Hematopoietic multipotent progenitor cell treated with erythropoietin and hydrocortisone succinate and interleukin-3 and kit ligand, for 8 days (in vitro differentiated cells): ENCODE measurements at regions not wholly inside any gene's neighbourhood (a gene's known extent, or its start where the extent isn't known, plus 50 kb on each side); places are given as distances from the start of the nearest gene placed in this dataset.

Experiments
- DNase-seq: peaks from one replicate; pipeline ENCODE4 v3.0.0-alpha.2; 2015

GRCh38 chr15:29490747-29491471 lies 221.3 kb upstream of the NSMCE3 start:
- DNase-seq, result no peak

- DNase-seq, result no peak
Observed at GRCh38 chr15:29480949-29481348, 211.3 kb upstream of the NSMCE3 start.

- no peak for DNase-seq
Observed at GRCh38 chr15:29480278-29480677, 210.7 kb upstream of the NSMCE3 start.

GRCh38 chr15:29477256-29477655 lies 207.6 kb upstream of the NSMCE3 start:
- DNase-seq, result no peak

- no peak for DNase-seq
Observed at GRCh38 chr15:29476503-29477080, 207.0 kb upstream of the NSMCE3 start.

GRCh38 chr15:29475096-29475495 lies 205.5 kb upstream of the NSMCE3 start:
- no peak for DNase-seq

- DNase-seq, result no peak
Observed at GRCh38 chr15:29473621-29474105, 204.0 kb upstream of the NSMCE3 start.

GRCh38 chr15:29472901-29473445 lies 203.4 kb upstream of the NSMCE3 start:
- no peak for DNase-seq

- DNase-seq, result no peak
Observed at GRCh38 chr15:29471757-29472156, 202.1 kb upstream of the NSMCE3 start.

- DNase-seq, result no peak
Observed at GRCh38 chr15:29471306-29471705, 201.7 kb upstream of the NSMCE3 start.

GRCh38 chr15:29470794-29471193 lies 201.2 kb upstream of the NSMCE3 start:
- DNase-seq, result no peak

- DNase-seq, result no peak
Observed at GRCh38 chr15:29470311-29470710, 200.7 kb upstream of the NSMCE3 start.

GRCh38 chr15:29468899-29469298 lies 199.3 kb upstream of the NSMCE3 start:
- no peak for DNase-seq

GRCh38 chr15:29467091-29467490 lies 197.5 kb upstream of the NSMCE3 start:
- no peak for DNase-seq

GRCh38 chr15:29466292-29466691 lies 196.7 kb upstream of the NSMCE3 start:
- no peak for DNase-seq

- DNase-seq, result no peak
Observed at GRCh38 chr15:29465816-29466215, 196.2 kb upstream of the NSMCE3 start.

GRCh38 chr15:29465196-29465595 lies 195.6 kb upstream of the NSMCE3 start:
- no peak for DNase-seq

- DNase-seq, result no peak
Observed at GRCh38 chr15:29461877-29462276, 192.3 kb upstream of the NSMCE3 start.

GRCh38 chr15:29458361-29458760 lies 188.7 kb upstream of the NSMCE3 start:
- DNase-seq, result no peak

- no peak for DNase-seq
Observed at GRCh38 chr15:29457729-29458128, 188.1 kb upstream of the NSMCE3 start.

- DNase-seq, result no peak
Observed at GRCh38 chr15:29456964-29457363, 187.3 kb upstream of the NSMCE3 start.

- no peak for DNase-seq
Observed at GRCh38 chr15:29456255-29456654, 186.6 kb upstream of the NSMCE3 start.

- DNase-seq, result no peak
Observed at GRCh38 chr15:29455530-29455929, 185.9 kb upstream of the NSMCE3 start.

GRCh38 chr15:29455055-29455454 lies 185.4 kb upstream of the NSMCE3 start:
- no peak for DNase-seq
